ENCODE measurements at regions not wholly inside any gene's neighbourhood (a gene's known extent, or its start where the extent isn't known, plus 50 kb on each side); places are given as distances from the start of the nearest gene placed in this dataset.
"Not testable (repeated sequence)": the region's sequence is repeated elsewhere in the genome, so short reads cannot be mapped to it uniquely, and the experiment has no call there.

DNA sequence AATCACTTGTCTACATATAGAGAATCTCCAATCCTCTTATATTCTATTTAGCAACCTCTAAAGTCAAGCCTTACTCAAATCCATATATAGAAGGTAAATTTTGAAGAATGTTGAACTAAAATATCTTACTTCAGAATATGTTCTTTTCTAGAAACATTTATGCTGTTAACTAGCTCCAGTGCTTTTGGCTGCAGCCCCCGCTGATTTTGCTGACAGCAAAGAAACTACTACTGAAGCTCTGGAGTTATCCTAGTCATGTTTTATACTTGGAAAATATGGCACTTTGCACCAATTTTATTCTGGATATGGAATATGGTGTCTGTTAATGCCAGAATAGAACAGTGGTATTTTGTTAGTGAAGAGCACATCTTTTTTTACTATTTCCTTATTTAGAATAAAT lies 212.4 kb upstream of the FSIP2 start:
- DNase-seq, result no peak

DNA sequence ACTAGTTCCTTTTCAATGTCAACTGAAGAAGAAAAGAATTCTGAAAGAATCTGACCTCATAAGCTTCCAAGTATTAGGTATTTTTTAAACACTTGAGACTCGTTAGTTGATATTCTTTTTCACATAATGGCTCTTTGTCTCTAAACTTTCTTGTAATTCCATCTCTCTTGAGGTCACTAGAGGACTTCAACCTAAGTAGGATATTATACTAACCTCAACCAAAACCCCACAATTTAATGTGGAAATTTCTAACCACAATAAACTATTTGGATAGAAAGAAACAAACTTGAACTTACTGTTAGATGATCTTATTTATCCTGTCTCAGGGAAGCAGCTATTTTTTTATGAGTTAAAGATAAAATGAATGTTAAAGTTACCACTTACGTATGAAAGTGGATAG lies 206.9 kb upstream of the FSIP2 start:
- no peak for DNase-seq

DNA sequence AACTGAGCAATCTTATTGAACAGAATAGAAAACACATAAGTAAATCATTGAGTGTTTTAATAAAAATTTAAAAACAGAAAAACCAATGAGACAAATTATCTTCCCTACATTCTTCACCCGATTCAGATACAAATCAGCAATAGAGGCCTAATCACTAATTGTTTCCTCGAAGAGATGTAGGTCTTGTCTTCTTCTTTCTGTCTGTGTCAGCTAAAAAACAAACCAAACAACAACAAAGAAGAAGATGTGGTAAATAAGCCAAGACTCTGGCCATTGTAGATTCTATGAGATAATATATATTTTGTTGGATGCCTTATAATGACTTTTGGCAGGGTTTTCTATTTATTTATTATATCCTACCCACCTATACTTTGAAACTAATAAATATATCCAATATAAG lies 200.9 kb upstream of the FSIP2 start:
- no peak for DNase-seq

DNA sequence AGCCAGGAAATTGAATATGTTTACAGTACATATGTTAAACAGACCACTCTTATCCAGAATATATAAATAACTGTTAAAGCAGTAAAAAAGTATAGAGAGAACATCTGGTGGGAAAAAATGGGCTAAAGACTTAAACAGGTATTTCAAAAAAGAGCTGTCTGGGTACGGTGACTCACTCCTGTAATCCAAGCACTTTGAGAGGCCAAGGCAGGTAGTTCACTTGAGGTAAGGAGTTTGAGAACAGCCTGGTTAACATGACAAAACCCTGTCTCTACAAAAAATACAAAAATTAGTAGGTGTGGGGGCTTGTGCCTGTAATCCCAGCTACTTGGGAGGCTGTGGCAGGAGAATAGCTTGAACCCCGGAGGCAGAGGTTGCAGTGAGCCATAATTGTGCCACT lies 171.4 kb upstream of the FSIP2 start:
- DNase-seq, result no peak

- no peak for DNase-seq
These were observed 170.7 kb upstream of the FSIP2 start for GRCh38 chr2:185567940-185568339.

- DNase-seq, result no peak
These were observed 160.3 kb upstream of the FSIP2 start for GRCh38 chr2:185578322-185578721.

DNA sequence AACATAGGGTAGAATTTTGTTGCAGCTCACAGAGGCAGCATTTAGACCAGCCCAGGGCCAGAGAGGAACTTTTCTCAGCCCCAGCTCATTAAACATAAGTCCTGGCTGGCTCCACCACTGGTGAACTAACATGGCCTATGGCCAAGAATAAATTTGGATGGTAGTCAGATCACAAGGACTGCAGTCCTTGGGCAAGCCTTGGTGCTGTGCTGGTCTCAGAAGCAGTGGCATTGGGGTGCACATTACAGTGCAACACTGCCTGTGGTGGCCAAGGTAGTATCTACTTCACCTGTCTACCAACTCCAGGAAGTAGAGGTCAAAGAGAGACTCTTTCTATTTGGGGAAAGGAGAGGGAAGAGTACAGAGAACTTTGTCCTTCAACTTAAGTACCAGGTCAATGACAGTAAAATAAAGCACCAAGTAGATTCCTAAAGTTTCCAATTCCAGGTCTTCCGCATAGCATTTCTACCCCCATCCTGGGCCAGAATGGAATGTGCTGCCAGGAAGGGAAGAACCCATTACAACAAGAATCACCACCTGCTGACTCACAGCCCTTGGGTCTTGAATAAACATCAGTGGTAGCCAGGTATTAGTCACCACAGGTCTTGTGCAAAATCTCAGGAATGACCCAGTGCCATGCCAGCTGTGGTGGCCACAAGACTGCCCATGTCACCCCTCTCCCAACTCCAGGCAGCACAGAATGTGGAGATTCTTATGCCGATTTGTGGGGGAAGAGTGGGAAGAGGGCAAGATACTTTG lies 155.4 kb upstream of the FSIP2 start:
- DNase-seq, result no peak

GRCh38 chr2:185585165-185585564 lies 153.4 kb upstream of the FSIP2 start:
- not testable (repeated sequence) for DNase-seq

- DNase-seq, result not testable (repeated sequence)
These were observed 147.3 kb upstream of the FSIP2 start for GRCh38 chr2:185591276-185591675.

- DNase-seq, result no peak
These were observed 130.7 kb upstream of the FSIP2 start for GRCh38 chr2:185607945-185608344.

- no peak for DNase-seq
These were observed 129.8 kb upstream of the FSIP2 start for GRCh38 chr2:185608799-185609198.

DNA sequence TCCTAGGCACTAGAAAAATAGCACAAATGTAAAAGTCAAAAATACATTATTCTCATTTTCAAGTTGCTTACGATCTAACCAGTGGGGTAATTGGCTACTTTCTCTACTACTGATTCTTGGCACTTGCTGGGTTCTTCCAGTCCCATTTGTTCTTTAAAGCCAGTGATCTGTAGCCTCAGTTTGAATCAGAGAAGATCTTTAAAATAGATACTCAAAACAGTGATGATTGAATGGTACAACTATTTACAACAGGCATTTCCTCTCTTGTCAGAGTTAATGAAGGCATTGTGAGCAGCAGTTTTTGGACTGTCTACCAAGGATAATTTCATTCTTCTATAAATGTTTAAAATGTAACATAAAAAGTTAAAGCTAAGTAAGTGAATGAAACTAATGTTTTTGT lies 128.3 kb upstream of the FSIP2 start:
- no peak for DNase-seq

DNA sequence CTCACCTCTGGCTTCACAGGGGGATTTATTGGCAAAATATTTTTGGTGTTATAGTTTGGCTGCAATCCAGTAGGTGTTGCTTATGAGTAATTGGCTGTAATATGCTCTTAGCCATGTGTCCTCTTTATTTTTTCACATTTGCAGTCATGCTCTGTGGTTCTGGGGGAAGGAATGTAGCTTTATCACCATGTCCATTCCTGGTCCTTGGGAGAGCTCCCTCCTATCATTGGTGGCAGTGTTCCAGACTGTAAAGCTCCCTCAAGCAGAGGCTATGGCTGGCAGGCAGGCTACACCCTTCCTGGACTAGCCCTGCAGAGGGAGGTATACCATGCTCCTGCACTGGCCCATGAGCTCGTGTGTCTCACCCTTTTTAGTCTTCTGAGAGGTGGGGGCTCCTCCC lies 120.0 kb upstream of the FSIP2 start:
- DNase-seq, result no peak

- DNase-seq, result no peak
These were observed 113.0 kb upstream of the FSIP2 start for GRCh38 chr2:185625604-185626003.

DNA sequence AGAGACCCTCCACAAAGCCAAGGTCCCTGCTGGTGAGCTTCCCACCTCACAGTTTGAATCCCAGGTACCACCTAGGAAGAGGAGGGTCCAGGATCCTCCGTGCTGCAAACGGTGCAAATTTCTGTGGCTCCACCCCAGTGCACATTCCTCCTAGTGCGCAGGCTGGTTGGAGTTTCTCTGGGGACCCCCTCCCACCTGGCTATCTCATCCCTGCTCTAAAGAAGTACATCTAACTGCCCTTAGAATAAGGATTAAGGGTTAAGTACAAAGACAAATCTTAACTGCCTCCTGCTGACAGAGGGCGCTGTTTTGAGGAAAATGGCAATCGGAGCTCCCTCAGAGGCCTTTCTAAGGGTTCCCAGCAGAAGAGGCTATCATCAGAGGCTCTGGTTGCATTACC lies 109.6 kb upstream of the FSIP2 start:
- DNase-seq, result no peak

- DNase-seq, result no peak
These were observed 105.0 kb upstream of the FSIP2 start for GRCh38 chr2:185633621-185634020.

- DNase-seq, result no peak
These were observed 99.8 kb upstream of the FSIP2 start for GRCh38 chr2:185638771-185639170.

- DNase-seq, result no peak
These were observed 98.0 kb upstream of the FSIP2 start for GRCh38 chr2:185640588-185640987.

DNA sequence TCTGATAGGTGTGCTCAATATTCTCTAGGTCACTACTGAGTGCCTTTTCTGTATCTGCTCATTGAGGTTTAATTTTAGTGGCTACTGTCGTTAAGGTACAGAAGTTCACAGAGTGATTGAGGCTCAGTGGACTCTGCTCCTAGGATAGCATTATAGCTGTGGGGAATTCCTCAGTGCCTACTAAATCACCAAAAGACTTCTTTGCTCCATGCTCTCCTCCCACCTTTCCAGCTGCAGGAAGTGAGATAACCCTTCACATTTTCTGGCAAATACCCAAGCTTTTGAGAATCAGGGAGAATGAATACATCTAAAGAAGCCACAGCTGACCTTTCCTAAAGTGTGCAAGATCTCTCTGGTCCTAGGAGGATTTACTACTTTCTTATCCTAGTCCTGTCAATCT lies 95.2 kb upstream of the FSIP2 start:
- no peak for DNase-seq

DNA sequence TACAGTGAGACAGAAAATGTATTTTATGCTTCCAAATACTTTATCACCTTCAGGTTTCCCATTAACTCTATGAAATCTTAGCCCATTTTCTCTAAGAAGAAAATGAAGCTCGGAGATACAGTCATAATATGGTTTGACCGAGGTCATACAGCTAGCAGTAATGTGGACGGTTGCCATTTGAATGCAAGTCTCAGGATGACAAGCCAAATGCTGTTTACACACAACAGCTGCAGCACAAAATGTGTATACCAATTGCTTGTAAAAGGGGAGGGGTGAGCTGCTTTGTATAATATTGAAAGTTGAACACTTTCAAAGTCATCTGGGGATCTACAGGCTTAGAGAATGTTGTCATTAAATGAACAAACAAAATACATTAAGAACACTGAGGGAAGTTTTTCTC lies 93.8 kb upstream of the FSIP2 start:
- no peak for DNase-seq

DNA sequence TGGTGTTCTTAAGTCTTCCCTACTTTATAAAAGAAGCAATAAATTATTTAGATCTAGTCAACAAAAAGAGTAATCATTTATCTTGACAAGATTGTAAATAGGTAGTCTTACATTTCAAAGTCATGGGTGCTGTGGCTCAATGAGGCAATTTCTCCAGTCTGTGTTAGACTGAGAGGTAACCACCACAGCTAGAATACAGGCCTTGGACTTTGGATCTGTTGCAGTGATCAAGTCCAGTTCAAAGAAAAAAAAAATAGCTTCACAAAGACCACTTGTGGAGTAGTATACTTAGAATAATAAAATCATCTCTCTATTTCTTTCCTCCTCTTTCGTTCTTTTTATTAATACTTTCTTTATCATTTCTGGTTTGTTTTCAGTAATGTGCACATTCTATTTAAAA lies 93.1 kb upstream of the FSIP2 start:
- DNase-seq, result no peak

DNA sequence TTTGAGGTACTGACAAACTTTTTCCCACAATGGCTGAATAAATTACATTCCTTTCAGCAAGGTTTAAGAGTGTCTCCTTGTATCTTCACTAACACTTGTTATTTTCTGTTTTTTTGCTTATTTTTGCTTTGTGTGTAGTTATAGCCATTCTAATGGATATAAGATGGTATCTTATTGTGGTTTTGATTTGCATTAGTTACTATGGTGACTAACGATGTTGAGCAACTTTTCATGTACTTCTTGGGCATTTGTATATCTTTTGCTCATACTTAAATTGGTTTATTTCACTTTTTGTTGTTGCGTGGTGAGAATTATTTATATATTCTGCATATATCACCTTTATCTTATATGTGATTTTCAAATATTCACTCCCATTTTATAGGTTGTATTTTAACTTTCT lies 79.9 kb upstream of the FSIP2 start:
- DNase-seq, result no peak

- DNase-seq, result no peak
These were observed 74.8 kb upstream of the FSIP2 start for GRCh38 chr2:185663811-185664210.

DNA sequence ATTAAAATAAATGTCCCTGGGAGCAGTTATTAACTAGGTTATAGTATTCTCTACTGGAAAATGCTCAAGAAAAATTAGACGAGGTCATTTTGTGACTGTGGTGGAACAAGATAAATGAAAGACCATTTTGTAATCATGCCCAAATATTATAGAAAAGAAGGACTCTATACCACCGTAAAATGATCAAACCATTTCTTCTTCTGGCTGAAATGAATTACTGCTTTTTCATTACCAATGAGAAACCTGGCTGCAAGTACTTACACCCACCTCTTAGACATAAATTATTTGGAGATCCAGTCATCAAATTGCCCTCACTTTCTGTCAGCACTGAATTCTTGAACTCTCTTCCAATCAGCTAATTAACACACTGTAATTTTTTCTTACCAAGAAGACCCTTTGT lies 74.2 kb upstream of the FSIP2 start:
- no peak for DNase-seq

DNA sequence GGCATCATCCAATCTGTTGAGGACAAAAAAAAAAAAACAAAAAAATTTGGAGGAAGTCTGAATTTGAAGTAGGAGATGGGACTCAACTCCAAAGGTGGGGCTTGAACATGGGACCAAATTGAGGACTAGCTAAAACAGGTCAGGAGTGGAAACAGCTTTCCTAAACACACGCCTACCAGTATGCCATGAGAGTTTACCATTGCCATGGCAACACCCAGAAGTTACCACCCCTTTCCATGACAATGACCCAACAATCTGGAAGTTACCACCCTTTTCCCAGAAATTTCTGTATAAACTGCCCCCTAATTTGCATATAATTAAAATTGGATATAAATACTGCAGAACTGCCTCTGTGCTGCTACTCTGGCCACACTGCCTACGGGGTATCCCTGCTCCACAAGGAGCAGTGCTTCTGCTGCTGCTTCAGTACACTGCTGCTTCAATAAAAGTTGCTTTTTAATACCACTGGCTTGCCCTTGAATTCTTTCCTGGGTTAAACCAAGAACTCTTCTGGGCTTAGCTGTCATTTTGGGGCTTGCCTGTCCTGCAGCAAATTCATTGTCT lies 73.3 kb upstream of the FSIP2 start:
- DNase-seq, result no peak
